ENCODE measurements at regions not wholly inside any gene's neighbourhood (a gene's known extent, or its start where the extent isn't known, plus 50 kb on each side); places are given as distances from the start of the nearest gene placed in this dataset.
"Not testable (repeated sequence)": the region's sequence is repeated elsewhere in the genome, so short reads cannot be mapped to it uniquely, and the experiment has no call there.

- no peak for DNase-seq (ENCODE audit: low spot score)
These were observed 562.0 kb downstream of the SMARCA1 start for GRCh38 chrX:128961290-128961689.

GRCh38 chrX:128954697-128955096, 568.6 kb downstream of the SMARCA1 start:
- DNase-seq (ENCODE audit: low spot score), result not testable (repeated sequence)

GRCh38 chrX:128931071-128931470, 592.2 kb downstream of the SMARCA1 start:
- no peak for DNase-seq (ENCODE audit: low spot score)

- DNase-seq (ENCODE audit: low spot score), result no peak
These were observed 593.8 kb downstream of the SMARCA1 start for GRCh38 chrX:128929271-128930057.

- DNase-seq (ENCODE audit: low spot score), result no peak
These were observed 594.7 kb downstream of the SMARCA1 start for GRCh38 chrX:128928636-128929035.

GRCh38 chrX:128927363-128927762, 595.9 kb downstream of the SMARCA1 start:
- no peak for DNase-seq (ENCODE audit: low spot score)

- DNase-seq (ENCODE audit: low spot score), result no peak
These were observed 616.5 kb downstream of the SMARCA1 start for GRCh38 chrX:128906753-128907152.

GRCh38 chrX:128901018-128901417, 622.3 kb downstream of the SMARCA1 start:
- DNase-seq (ENCODE audit: low spot score), result no peak

GRCh38 chrX:128897621-128898020, 625.7 kb downstream of the SMARCA1 start:
- DNase-seq (ENCODE audit: low spot score), result no peak

GRCh38 chrX:128891554-128891953, 631.7 kb downstream of the SMARCA1 start:
- no peak for DNase-seq (ENCODE audit: low spot score)

- no peak for DNase-seq (ENCODE audit: low spot score)
These were observed 638.9 kb downstream of the SMARCA1 start for GRCh38 chrX:128884430-128884829.

GRCh38 chrX:128883650-128884049, 639.6 kb downstream of the SMARCA1 start:
- DNase-seq (ENCODE audit: low spot score), result no peak

- no peak for DNase-seq (ENCODE audit: low spot score)
These were observed 652.9 kb downstream of the SMARCA1 start for GRCh38 chrX:128870361-128870760.

- no peak for DNase-seq (ENCODE audit: low spot score)
These were observed 660.7 kb downstream of the SMARCA1 start for GRCh38 chrX:128862557-128862956.

GRCh38 chrX:128848374-128848773, 674.9 kb downstream of the SMARCA1 start:
- no peak for DNase-seq (ENCODE audit: low spot score)

- no peak for DNase-seq (ENCODE audit: low spot score)
These were observed 676.9 kb downstream of the SMARCA1 start for GRCh38 chrX:128846385-128846784.

GRCh38 chrX:128818690-128819089, 704.6 kb downstream of the SMARCA1 start:
- DNase-seq (ENCODE audit: low spot score), result no peak

- DNase-seq (ENCODE audit: low spot score), result no peak
These were observed 706.4 kb downstream of the SMARCA1 start for GRCh38 chrX:128816919-128817318.

- no peak for DNase-seq (ENCODE audit: low spot score)
These were observed 715.9 kb downstream of the SMARCA1 start for GRCh38 chrX:128807367-128807766.

GRCh38 chrX:128805236-128805635, 718.1 kb downstream of the SMARCA1 start:
- DNase-seq (ENCODE audit: low spot score), result no peak

GRCh38 chrX:128804828-128805227, 718.5 kb downstream of the SMARCA1 start:
- DNase-seq (ENCODE audit: low spot score), result no peak

GRCh38 chrX:128800138-128800537, 723.2 kb downstream of the SMARCA1 start:
- DNase-seq (ENCODE audit: low spot score), result no peak

GRCh38 chrX:128783139-128783538, 730.9 kb upstream of the ACTRT1 start:
- DNase-seq (ENCODE audit: low spot score), result not testable (repeated sequence)

GRCh38 chrX:128781506-128781905, 729.3 kb upstream of the ACTRT1 start:
- no peak for DNase-seq (ENCODE audit: low spot score)

Measured in hematopoietic multipotent progenitor cell treated with erythropoietin and hydrocortisone succinate and interleukin-3 and kit ligand, for 17 days (in vitro differentiated cells).